Endothelial cell of umbilical vein (primary cell): ENCODE measurements at regions not wholly inside any gene's neighbourhood (a gene's known extent, or its start where the extent isn't known, plus 50 kb on each side); places are given as distances from the start of the nearest gene placed in this dataset.

Source experiments
- BruUV-seq: library from RNA; stranded (reverse); fragments of 400-500 nt; replicated peaks from 2 replicates; lab custom pipeline; 2021; lab: Mats Ljungman, UMichigan
- CTCF ChIA-PET: fragments of 300-600, 350-600 bp; sonication (Branson Sonifier 250); formaldehyde crosslinking; loops from one replicate; lab custom pipeline; 2021; ENCODE audit warnings: antibody characterized with exemption, inconsistent platforms; lab: Charles Lee
- POLR2A ChIA-PET: fragments of 300-600, 350-600 bp; sonication (Branson Sonifier 250); formaldehyde crosslinking; loops from one replicate; lab custom pipeline; 2021; ENCODE audit warnings: antibody characterized with exemption, inconsistent platforms; lab: Charles Lee
- DNase-seq: peaks from one replicate; pipeline ENCODE4 v3.0.0-alpha.2; 2011; ENCODE audit warnings: low read depth, low spot score
- FAIRE-seq: peaks from 2 replicates; lab custom pipeline; 2011; peaks lifted over from hg19 to GRCh38; lab: Jason Lieb, UNC
- H2AFZ ChIP-seq: 2 replicates; pipeline ENCODE4 v1.6.0; 2012; ENCODE audit warnings: low read depth, low read length, control low read depth, inconsistent platforms
- H3K27ac ChIP-seq: 2 replicates; pipeline ENCODE4 v1.5.1; 2011; ENCODE audit warnings: low read depth, mild to moderate bottlenecking, control low read depth, low read length, moderate library complexity; ENCODE audit not compliant: insufficient read depth
- H3K27me3 ChIP-seq, 2 experiments: 2 replicates each; pipeline versions ENCODE4 v1.6.0 to v1.6.1; 2011; ENCODE audit warnings: low read length in 2 of 2, mixed read lengths in 1 of 2; ENCODE audit not compliant: control insufficient read depth in 2 of 2, insufficient read depth in 2 of 2
- H3K36me3 ChIP-seq, 2 experiments: 2 replicates in 1 of 2; 3 replicates in 1 of 2; pipeline ENCODE4 v1.5.1; 2011; ENCODE audit warnings: low read length in 2 of 2, mild to moderate bottlenecking in 1 of 2, moderate library complexity in 1 of 2; ENCODE audit not compliant: control insufficient read depth in 2 of 2, insufficient read depth in 2 of 2; ENCODE audit errors: extremely low read depth in 1 of 2
- H3K4me1 ChIP-seq: 3 replicates; pipeline ENCODE4 v1.5.1; 2011; ENCODE audit warnings: mild to moderate bottlenecking, low read length; ENCODE audit not compliant: control insufficient read depth, insufficient read depth; ENCODE audit errors: extremely low read depth
- H3K4me2 ChIP-seq: 2 replicates; pipeline ENCODE4 v1.6.1; 2011; ENCODE audit warnings: low read length, control low read depth, mixed read lengths; ENCODE audit not compliant: insufficient read depth
- H3K4me3 ChIP-seq, 3 experiments: fragments of 200-600 bp in 1 of 3; sonication (generic), shearing (Covaris generic) in 1 of 3; replicated peaks in 1 of 3; 2 replicates each; pipeline ENCODE4 v1.5.1; 2011 to 2016; ENCODE audit warnings: control low read depth in 3 of 3, low read length in 3 of 3, mild to moderate bottlenecking in 2 of 3, inconsistent platforms in 1 of 3, low read depth in 1 of 3, moderate library complexity in 1 of 3; ENCODE audit not compliant: insufficient read depth in 1 of 3
- H3K79me2 ChIP-seq: 2 replicates; pipeline ENCODE4 v1.6.0; 2012; ENCODE audit warnings: low read length, inconsistent platforms; ENCODE audit not compliant: control insufficient read depth, insufficient read depth
- H3K9ac ChIP-seq: replicated peaks from 2 replicates; pipeline ENCODE3; 2011; ENCODE audit warnings: low read length, control low read depth; ENCODE audit not compliant: insufficient read depth; ENCODE audit errors: extremely low read depth
- H3K9me1 ChIP-seq: replicated peaks from 3 replicates; pipeline ENCODE4 v1.6.0; 2011; ENCODE audit warnings: mild to moderate bottlenecking, low read length; ENCODE audit not compliant: control insufficient read depth, insufficient read depth; ENCODE audit errors: extremely low read depth
- H3K9me3 ChIP-seq: replicated peaks from 2 replicates; pipeline ENCODE4 v1.5.1; 2012; ENCODE audit warnings: low read length, inconsistent platforms; ENCODE audit not compliant: control insufficient read depth, insufficient read depth
- H4K20me1 ChIP-seq: replicated peaks from 2 replicates; pipeline ENCODE3; 2011; ENCODE audit warnings: mild to moderate bottlenecking, low read length; ENCODE audit not compliant: control insufficient read depth, insufficient read depth; ENCODE audit errors: extremely low read depth
- CTCF ChIP-seq, 2 donors: IDR thresholded peaks; 1 replicate in 1 of 2; 2 replicates in 1 of 2; pipeline ENCODE4 v1.5.1; 2011; ENCODE audit warnings: low read length in 2 of 2, mild to moderate bottlenecking in 2 of 2, moderate library complexity in 2 of 2, control low read depth in 1 of 2, inconsistent platforms in 1 of 2, low read depth in 1 of 2; ENCODE audit not compliant: insufficient read depth in 1 of 2; ENCODE audit errors: extremely low read depth in 1 of 2
- EZH2 ChIP-seq: IDR thresholded peaks from 2 replicates; pipeline ENCODE4 v1.6.1; 2012; ENCODE audit warnings: borderline replicate concordance, low read depth, mild to moderate bottlenecking, moderate library complexity, low read length, inconsistent platforms; ENCODE audit not compliant: severe bottlenecking
- FOS ChIP-seq: IDR thresholded peaks from 2 replicates; pipeline ENCODE4 v1.6.1; 2011; ENCODE audit warnings: mild to moderate bottlenecking, low read length, moderate library complexity, borderline replicate concordance; ENCODE audit not compliant: insufficient read depth
- JUN ChIP-seq: IDR thresholded peaks from 2 replicates; pipeline ENCODE4 v1.6.1; 2011; ENCODE audit warnings: borderline replicate concordance, low read depth; ENCODE audit not compliant: insufficient read length, insufficient read depth
- POLR2AphosphoS5 ChIP-seq: IDR thresholded peaks from 2 replicates; pipeline ENCODE4 v1.6.1; 2012; ENCODE audit warnings: low read depth, mild to moderate bottlenecking, control low read depth, low read length, moderate library complexity; ENCODE audit not compliant: insufficient read depth
- dilution Hi-C: fragments of 300-500 bp; cut with MboI; formaldehyde crosslinking; loops from one replicate; pipeline ENCODE4 v1.15.0; 2019; ENCODE audit warnings: low sequenced_read_pairs; ENCODE audit not compliant: extremely low pct_ligation_motif_present
- intact Hi-C: fragments of 100-400 bp; cut with micrococcal nuclease; formaldehyde crosslinking; loops from one replicate; pipeline ENCODE4 v1.10.0; 2022
- TF ChIP-seq, protein P1 (sequence below): IDR thresholded peaks from 2 replicates; pipeline ENCODE4 v1.6.1; 2011; ENCODE audit not compliant: insufficient read depth, insufficient read length

- no peak overlapping the region for H3K4me3 ChIP-seq
- no peaks in the 10 kb centered on the region for H3K79me2 ChIP-seq
- TF ChIP-seq JUN (no peak), EZH2 (no peak), FOS (no peak), CTCF (IDR thresholded peaks at IDR 0.05; ENCODE audit: extremely low read depth in 1 of 2, insufficient read depth in 1 of 2, low read depth in 1 of 2, low read length in 2 of 2) (no peak), POLR2AphosphoS5 (no peak)
- TF ChIP-seq, protein P1, sequence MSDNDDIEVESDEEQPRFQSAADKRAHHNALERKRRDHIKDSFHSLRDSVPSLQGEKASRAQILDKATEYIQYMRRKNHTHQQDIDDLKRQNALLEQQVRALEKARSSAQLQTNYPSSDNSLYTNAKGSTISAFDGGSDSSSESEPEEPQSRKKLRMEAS, result no peak
- no peaks in the 10 kb centered on the region for H3K9me1 ChIP-seq
- H2AFZ ChIP-seq, result no peak overlapping the region
- no peak for FAIRE-seq
- no peaks in the 10 kb centered on the region for H3K9me3 ChIP-seq
- H3K36me3 ChIP-seq, result no peaks in the 10 kb centered on the region
- no peaks in the 10 kb centered on the region for H3K4me1 ChIP-seq
- intact Hi-C loops (no loop called here), dilution Hi-C loops (no loop called here)
- BruUV-seq, result no TSS peak
- H3K4me2 ChIP-seq, result no peak overlapping the region
- POLR2A ChIA-PET, result no interaction called here
- no peaks in the 10 kb centered on the region for H4K20me1 ChIP-seq
- no peak overlapping the region for H3K27ac ChIP-seq
- no peak overlapping the region for H3K9ac ChIP-seq
- CTCF ChIA-PET, result no interaction called here
- H3K27me3 ChIP-seq, result no peaks in the 10 kb centered on the region
- no peak for DNase-seq
Observed at GRCh38 chr4:132269303-132269990, 879.6 kb upstream of the PCDH10 start.
